HG03175 (cell line): ENCODE measurements at regions not wholly inside any gene's neighbourhood (a gene's known extent, or its start where the extent isn't known, plus 50 kb on each side); places are given as distances from the start of the nearest gene placed in this dataset.

ENCODE experiments used
- ATAC-seq: cut with Tn5 transposase; IDR thresholded peaks from one replicate; pipeline ENCODE4 v1.9.1; 2021; ENCODE audit warnings: mild to moderate bottlenecking, moderate library complexity; ENCODE audit not compliant: unreplicated experiment

- no peak for ATAC-seq
Observed at GRCh38 chr6:25010902-25011625, 75.3 kb upstream of the RIPOR2 start.

GRCh38 chr6:25012657-25013056 lies 76.9 kb upstream of the RIPOR2 start:
- ATAC-seq, result no peak

DNA sequence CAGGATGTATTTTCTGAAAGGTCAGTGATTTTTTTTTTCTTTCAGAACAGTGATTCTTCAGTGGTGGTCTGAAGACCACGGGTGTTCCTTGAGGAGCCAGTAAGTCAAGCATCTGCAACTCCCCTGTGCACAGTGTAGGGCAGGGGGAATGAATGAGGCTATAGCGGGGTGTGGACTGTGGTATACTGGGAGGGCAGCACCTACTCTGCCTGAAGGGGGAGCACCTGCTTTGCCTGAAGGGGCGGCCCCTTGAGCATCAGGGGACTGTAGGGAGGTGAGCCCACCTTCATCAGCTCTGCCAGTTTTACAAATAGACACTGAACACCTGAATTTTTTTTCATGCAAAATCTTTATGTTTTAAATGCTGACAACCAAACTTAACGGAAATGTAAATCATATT lies 77.5 kb upstream of the RIPOR2 start:
- no peak for ATAC-seq

- no peak for ATAC-seq
Observed at GRCh38 chr6:25014369-25014768, 78.6 kb upstream of the RIPOR2 start.

DNA sequence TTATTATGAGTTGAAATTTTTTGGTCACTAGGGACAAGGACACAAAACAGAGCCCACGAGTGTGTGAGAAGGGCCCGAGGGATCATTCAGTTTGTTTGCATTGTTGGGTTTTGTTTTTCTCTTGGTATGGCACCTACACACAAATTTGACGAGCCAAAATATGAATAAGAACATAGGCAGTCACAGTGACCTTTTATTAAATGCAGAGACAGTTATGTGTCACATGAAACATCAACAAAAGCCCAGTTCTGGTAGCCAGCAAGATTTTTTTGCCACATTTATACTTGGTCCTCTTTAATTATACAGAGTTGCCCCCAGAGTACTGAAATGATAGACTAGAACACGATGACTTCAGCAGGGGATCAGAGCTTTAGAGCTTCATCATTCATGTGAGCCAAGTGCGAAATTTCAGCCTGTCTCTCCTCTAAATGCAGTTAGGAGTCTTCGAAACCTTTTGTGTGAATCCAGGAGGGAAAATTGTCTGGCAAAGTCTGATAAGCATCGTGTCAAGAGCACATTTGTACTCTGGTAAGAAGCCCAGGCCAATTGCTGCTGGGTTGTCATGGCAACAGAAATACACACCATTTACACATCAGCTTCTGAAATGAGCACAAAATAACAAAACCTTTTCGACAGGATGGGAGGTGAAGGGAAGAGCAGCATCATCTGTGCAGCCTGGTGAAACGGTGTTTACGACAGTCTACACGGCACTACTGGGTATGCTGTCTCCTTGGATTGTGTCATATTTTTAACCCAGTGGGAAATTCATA lies 79.2 kb upstream of the RIPOR2 start:
- ATAC-seq, result no peak

GRCh38 chr6:25016014-25016720 lies 80.4 kb upstream of the RIPOR2 start:
- no peak for ATAC-seq

DNA sequence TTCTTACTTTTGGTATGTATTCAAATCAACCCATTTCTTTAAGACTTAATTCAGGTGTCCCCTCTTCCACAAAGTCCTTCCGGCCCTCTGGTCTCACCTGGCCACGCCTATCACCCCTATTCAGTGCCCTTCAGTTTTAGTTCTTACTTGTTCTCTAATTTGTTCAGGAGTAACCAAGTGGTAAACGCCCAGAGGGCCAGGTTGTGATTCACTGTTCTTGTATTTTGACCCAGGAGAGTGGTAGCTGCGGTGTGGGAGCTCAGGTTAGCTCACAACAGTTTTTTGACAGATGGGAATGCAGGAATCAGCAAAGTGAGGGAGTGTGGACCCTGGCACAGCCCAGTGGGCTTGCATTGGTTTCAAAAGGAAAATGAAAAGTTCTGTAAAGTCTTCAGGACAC lies 81.7 kb upstream of the RIPOR2 start:
- no peak for ATAC-seq

DNA sequence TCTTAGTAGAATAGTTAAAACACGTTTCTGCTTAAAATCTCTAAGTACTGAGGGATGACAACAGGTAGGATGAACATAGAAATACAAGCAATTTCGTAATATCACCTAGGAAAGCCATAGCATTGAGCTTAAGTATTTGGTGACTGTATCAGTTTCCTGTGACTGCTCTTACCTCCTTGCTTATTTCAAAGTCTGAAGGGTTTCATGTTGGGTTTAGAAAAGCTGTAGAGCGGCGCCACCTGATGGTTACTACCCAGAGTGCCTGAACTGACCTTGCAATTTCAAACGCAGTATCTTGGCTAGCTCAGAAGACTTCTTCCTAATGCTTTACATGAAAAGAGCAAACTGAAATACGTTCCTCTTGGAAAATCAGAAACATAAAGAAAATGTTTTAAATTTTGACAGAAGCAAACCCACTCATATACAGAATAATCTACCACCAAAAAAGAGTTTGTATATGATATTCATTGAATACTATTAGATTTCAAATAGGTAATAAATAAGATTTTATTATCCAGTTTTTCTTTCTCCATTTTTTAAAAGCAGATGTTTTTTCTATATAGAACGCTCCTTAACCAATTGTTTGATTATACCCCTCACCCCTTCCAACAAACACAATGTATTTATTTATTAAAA lies 82.3 kb upstream of the RIPOR2 start:
- ATAC-seq, result peak; percentile 65

DNA sequence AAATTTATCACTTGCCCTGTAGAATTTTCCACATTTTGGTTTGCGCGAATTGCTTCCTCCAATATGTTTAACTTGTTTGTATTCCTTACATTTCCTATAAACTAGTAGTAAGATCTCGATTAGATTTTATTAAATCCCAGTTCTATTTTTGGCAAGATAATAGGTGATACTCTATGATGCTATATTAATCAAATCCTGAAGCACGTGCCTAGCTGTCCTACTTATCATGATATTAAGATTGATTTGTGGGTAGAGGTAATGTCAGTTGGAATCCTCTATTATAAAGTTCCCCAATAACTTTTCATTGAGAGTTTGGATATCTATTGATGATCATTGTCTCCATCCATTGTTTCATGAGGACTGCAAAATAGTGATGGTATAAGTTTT lies 82.8 kb upstream of the RIPOR2 start:
- no peak for ATAC-seq

DNA sequence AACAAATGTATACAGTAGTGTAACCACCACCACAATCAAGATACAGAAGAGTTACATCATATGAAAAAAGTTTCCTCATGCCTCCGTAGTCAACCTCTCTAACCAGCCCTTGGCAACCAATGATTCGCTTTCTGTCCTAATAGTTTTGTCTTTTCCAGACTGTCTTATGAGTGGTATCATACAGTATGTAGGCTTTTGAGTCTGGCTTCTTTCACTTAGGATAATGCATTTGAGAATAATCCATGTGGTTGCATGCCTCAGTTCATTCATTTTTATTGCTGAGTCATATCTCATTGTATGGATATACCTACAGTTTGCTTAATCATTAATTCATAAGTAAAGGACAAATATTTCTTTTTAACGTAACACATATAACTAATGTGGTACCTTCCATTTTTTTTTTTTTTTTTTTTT lies 86.4 kb upstream of the RIPOR2 start:
- no peak for ATAC-seq

DNA sequence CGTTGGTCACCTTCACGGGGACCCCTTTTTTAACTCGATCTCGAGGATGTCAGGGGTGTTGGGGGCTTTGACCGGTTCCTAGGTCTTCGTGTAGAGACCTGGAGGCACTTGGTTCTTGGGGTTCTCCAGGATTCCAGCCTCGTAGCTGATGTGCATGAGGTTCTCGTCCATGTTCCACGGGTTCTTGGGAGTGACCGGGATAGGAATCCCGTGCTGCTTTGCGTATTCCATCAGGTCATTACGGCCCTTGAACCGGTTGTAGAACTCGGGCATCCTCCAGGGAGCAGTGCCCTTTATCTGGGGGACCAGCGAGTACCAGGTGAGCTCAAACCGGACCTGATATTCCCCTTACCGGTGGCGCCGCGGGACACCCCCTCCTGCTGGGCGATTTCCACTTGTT lies 88.0 kb upstream of the RIPOR2 start:
- no peak for ATAC-seq

DNA sequence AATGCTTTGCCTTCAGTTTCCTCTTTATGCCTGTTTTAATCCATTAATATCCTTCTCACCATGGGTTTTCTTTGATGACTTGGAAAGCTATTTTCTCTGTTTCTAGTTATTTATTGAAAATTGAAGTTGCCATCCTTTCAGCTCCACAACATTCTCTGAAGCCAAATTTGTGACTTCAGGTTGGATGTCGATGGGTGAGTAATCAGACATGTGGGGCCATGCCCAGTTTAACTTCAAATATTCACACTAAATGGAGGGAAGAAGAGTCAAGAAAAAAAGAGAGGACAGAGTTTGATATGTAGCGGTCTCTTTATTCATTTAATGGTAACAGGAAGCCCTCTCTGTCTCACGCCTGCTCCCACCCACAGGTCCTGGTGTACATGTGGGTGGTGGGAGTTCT lies 89.1 kb upstream of the RIPOR2 start:
- ATAC-seq, result no peak

DNA sequence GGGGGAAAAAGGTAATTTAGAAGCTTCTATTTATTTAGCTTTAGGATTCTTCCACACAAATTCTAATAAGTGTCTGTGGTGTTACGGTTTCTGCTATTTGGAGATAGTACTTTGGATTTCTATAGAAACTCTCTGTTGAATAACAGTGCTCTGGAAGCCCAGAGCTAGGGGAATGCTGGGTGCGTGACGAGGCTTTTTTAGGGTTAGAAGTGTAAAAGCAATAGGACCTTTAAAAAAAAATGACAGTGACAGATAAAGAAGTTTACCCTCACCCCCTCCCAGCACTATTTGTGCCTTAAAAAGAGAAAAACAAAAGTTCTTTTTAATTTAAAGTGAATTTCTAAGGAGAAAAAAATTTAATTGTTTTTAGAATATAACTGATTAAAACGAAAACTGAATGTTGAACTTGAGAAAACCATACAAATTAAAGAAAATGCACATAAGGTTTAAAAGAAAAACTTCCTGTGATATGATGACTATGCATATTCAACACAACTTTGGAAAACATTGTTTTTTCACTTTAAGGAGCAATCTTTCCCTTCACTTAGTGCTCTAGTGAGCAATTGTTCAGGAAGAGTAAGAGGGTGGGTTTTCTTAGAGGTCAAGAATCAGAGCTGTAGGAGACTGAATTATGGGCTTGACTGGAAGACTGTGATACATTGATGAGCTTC lies 89.6 kb upstream of the RIPOR2 start:
- ATAC-seq, result no peak

- no peak for ATAC-seq
Observed at GRCh38 chr6:25025919-25026301, 90.2 kb upstream of the RIPOR2 start.

DNA sequence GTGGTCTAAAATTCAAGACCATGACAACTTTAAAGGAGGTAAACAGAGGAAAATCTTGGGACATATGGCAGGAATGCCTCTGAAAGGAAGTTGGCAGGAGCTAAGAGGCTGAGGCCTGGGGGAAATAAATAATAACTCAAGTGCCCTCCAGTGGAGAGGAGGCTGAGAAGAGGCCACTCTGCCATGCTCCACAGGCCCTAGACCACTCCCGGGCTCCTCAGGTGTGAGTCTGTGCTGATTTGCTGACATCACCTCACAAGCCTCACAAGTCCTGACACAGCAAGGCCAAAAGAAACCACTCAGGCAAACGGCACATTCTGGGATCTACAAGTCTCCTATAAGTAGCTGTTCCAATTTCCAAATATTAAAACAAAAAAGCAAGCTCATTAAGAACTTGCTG lies 91.0 kb upstream of the RIPOR2 start:
- no peak for ATAC-seq

DNA sequence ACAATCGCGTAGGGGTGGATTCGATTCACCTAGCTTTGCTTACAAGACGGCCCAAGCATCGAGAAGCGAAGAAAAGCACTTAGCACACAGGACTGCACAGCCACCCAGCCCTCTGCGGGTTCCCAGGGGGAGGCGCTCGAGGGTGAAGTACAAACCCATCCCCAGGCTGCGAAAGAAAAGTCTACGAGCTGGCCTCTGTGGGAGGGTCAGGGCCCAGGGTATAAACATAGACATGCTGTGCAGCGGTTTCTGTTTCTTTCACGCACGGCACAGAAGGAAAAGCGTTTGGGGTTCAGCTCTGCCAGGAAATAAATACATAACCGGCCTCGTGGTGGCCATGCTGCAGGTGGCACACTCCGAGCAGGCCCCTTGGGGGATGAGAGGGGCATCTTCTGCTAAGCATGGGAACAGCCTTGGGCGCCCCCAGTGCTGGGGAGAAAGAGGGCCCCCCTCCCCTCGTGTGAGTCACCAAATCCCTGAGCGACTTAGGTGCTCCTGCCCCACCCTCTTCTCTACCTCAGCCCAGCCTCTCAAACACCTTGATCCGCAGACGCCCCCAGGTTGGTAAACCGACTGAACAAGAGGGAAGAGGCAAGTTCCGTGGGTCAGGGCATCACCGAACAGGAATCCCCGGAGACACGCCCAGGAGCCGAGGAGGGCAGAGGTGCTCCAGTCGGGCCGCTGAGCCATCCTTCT lies 91.6 kb upstream of the RIPOR2 start:
- ATAC-seq, result peak; percentile 98

GRCh38 chr6:25028328-25028727 lies 92.6 kb upstream of the RIPOR2 start:
- ATAC-seq, result no peak

- ATAC-seq, result no peak
Observed at GRCh38 chr6:25032934-25033333, 97.2 kb upstream of the RIPOR2 start.

- no peak for ATAC-seq
Observed at GRCh38 chr6:25034431-25034921, 98.7 kb upstream of the RIPOR2 start.

GRCh38 chr6:25035174-25035511 lies 99.4 kb upstream of the RIPOR2 start:
- ATAC-seq, result peak; percentile 31
